MCF 10A (cell line): ENCODE measurements at regions not wholly inside any gene's neighbourhood (a gene's known extent, or its start where the extent isn't known, plus 50 kb on each side); places are given as distances from the start of the nearest gene placed in this dataset.

Experiments
- BruUV-seq: library from RNA; stranded (reverse); fragments of 400-500 nt; replicated peaks from 2 replicates; lab custom pipeline; 2021; lab: Mats Ljungman, UMichigan
- CTCF ChIA-PET: fragments of 300-600 bp; sonication (Branson Sonifier 250); formaldehyde crosslinking; extraction: SDS; loops from one replicate; lab custom pipeline; 2021; ENCODE audit warnings: antibody characterized with exemption, inconsistent platforms; lab: Yijun Ruan, JAX
- POLR2A ChIA-PET: fragments of 300-600, 350-650 bp; sonication (Branson Sonifier 250); formaldehyde crosslinking; extraction: SDS; loops from one replicate; lab custom pipeline; 2020; ENCODE audit warnings: antibody characterized with exemption, inconsistent platforms; lab: Yijun Ruan, JAX
- DNase-seq: peaks from one replicate; pipeline ENCODE4 v3.0.0-alpha.2; 2018; ENCODE audit not compliant: unreplicated experiment
- H3K27ac Mint-ChIP-seq: one replicate; pipeline ENCODE4 v1.8.0; 2022; ENCODE audit warnings: mild to moderate bottlenecking, low read depth, mixed read lengths; ENCODE audit not compliant: unreplicated experiment
- H3K27me3 Mint-ChIP-seq: one replicate; pipeline ENCODE4 v1.8.0; 2022; ENCODE audit warnings: mixed read lengths; ENCODE audit not compliant: insufficient read depth, unreplicated experiment
- H3K36me3 Mint-ChIP-seq: one replicate; pipeline ENCODE4 v1.8.0; 2022; ENCODE audit warnings: mild to moderate bottlenecking, moderate library complexity, mixed read lengths; ENCODE audit not compliant: insufficient read depth, unreplicated experiment
- H3K4me1 Mint-ChIP-seq: one replicate; pipeline ENCODE4 v1.8.0; 2022; ENCODE audit warnings: mixed read lengths; ENCODE audit not compliant: insufficient read depth, unreplicated experiment
- H3K4me3 Mint-ChIP-seq: one replicate; pipeline ENCODE4 v1.8.0; 2022; ENCODE audit warnings: mild to moderate bottlenecking, moderate library complexity, mixed read lengths; ENCODE audit not compliant: unreplicated experiment
- H3K9me3 Mint-ChIP-seq: one replicate; pipeline ENCODE4 v1.8.0; 2022; ENCODE audit warnings: mixed read lengths; ENCODE audit not compliant: unreplicated experiment
- CTCF ChIP-seq: fragments of 200-600 bp; IDR thresholded peaks from one replicate; pipeline ENCODE4 v1.8.0; 2022; ENCODE audit warnings: antibody characterized with exemption, mild to moderate bottlenecking; ENCODE audit not compliant: unreplicated experiment
- intact Hi-C: fragments of 100-400 bp; cut with micrococcal nuclease; formaldehyde crosslinking; loops from 2 replicates; pipeline ENCODE4 v1.14.1; 2022

GRCh38 chr5:82448374-82448773, 170.2 kb upstream of the RPS23 start:
- ChIA-PET CTCF (no interaction called here), POLR2A (no interaction called here)
- DNase-seq = no peak
- BruUV-seq = no TSS peak
- H3K4me3 Mint-ChIP-seq = no peak overlapping the region
- no peaks in the 10 kb centered on the region for H3K36me3 Mint-ChIP-seq
- no peak for TF ChIP-seq CTCF
- no peak overlapping the region for H3K27ac Mint-ChIP-seq
- H3K4me1 Mint-ChIP-seq = no peaks in the 10 kb centered on the region
- no peaks in the 10 kb centered on the region for H3K9me3 Mint-ChIP-seq
- intact Hi-C loops = no loop called here
- H3K27me3 Mint-ChIP-seq = no peaks in the 10 kb centered on the region

GRCh38 chr5:82447913-82448312, 169.8 kb upstream of the RPS23 start:
- H3K4me3 Mint-ChIP-seq = no peak overlapping the region
- no peaks in the 10 kb centered on the region for H3K4me1 Mint-ChIP-seq
- CTCF ChIA-PET = interaction anchor here (1.0 kb wide), 1 partner anchor 10 kb away, joined by 4 read pairs; no protein-coding TSS in a partner anchor
- no TSS peak for BruUV-seq
- POLR2A ChIA-PET = no interaction called here
- H3K27ac Mint-ChIP-seq = no peak overlapping the region
- intact Hi-C loops = no loop called here
- TF ChIP-seq CTCF = no peak
- no peaks in the 10 kb centered on the region for H3K27me3 Mint-ChIP-seq
- H3K9me3 Mint-ChIP-seq = no peaks in the 10 kb centered on the region
- no peak for DNase-seq
- no peaks in the 10 kb centered on the region for H3K36me3 Mint-ChIP-seq

- POLR2A ChIA-PET = no interaction called here
- CTCF ChIA-PET = interaction anchor here (1.0 kb wide), 1 partner anchor 11 kb away, joined by 4 read pairs; no protein-coding TSS in a partner anchor
- Mint-ChIP-seq H3K9me3 (no peaks in the 10 kb centered on the region), H3K27ac (no peak overlapping the region), H3K27me3 (no peaks in the 10 kb centered on the region), H3K36me3 (no peaks in the 10 kb centered on the region), H3K4me1 (no peaks in the 10 kb centered on the region), H3K4me3 (no peak overlapping the region)
- no peak for TF ChIP-seq CTCF
- no TSS peak for BruUV-seq
- no peak for DNase-seq
- intact Hi-C loops = no loop called here
Observed at GRCh38 chr5:82446809-82447208, 168.7 kb upstream of the RPS23 start.

GRCh38 chr5:82445726-82446335, 167.7 kb upstream of the RPS23 start:
- no TSS peak for BruUV-seq
- H3K4me3 Mint-ChIP-seq = no peak overlapping the region
- no peak for TF ChIP-seq CTCF
- H3K4me1 Mint-ChIP-seq = no peaks in the 10 kb centered on the region
- no peaks in the 10 kb centered on the region for H3K36me3 Mint-ChIP-seq
- H3K9me3 Mint-ChIP-seq = no peaks in the 10 kb centered on the region
- no peak for DNase-seq
- H3K27me3 Mint-ChIP-seq = no peaks in the 10 kb centered on the region
- ChIA-PET POLR2A (interaction anchor here (0.8 kb wide), 1 partner anchor 12 kb away, joined by 3 read pairs; no protein-coding TSS in a partner anchor), CTCF (interaction anchor here (0.6 to 0.7 kb wide), 2 partner anchors 187 to 1307 kb away, joined by 3 to 5 read pairs; no protein-coding TSS in a partner anchor)
- intact Hi-C loops = no loop called here
- no peak overlapping the region for H3K27ac Mint-ChIP-seq
